NOMO-1 treated with dmso at 0.1 percent for 144 hours (cell line): ENCODE measurements at regions not wholly inside any gene's neighbourhood (a gene's known extent, or its start where the extent isn't known, plus 50 kb on each side); places are given as distances from the start of the nearest gene placed in this dataset.
"Not testable (repeated sequence)": the region's sequence is repeated elsewhere in the genome, so short reads cannot be mapped to it uniquely, and the experiment has no call there.

ENCODE experiments used
- DNase-seq: peaks from one replicate; lab custom pipeline; 2025; ENCODE audit not compliant: unreplicated experiment; lab: John Stamatoyannopoulos, UW

DNA sequence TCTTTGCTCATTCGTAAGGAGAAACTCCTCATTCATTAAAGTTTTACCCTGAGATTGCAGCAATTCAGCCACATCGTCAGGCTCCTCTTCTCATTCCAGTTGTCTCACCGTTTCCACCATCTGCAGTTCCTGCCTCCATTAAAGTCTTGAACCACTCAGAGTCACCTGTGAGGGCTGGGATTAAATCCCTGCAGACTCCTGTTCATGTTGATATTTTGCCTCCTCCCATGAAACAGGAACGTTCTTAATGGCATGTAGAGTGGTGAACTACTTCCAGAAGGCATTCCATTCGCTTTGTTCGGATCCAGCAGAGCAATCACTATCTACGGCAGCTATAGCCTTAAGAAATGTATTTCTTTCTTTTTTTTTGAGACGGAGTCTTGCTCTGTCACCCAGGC is 96.5 kb upstream of the FAM20C start:
- no peak for DNase-seq

DNA sequence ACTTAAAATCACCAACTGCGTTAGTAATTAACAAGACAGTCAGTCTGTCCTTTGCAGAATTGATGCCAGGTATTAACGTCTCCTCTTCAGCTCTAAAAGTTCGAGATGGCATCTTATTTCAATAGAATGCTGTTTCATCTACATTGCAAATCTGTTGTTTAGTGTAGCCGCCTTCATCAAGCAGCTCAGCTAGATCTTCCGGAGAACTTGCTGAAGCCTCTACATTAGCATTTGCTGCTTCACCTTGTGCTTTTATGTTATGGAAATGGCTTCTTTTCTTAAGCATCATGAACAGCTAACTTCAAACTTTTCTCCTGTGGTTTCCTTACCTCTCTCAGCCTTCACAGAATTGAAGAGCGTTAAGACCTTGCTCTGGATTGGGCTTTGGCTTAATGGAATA is 95.5 kb upstream of the FAM20C start:
- DNase-seq: no peak

DNA sequence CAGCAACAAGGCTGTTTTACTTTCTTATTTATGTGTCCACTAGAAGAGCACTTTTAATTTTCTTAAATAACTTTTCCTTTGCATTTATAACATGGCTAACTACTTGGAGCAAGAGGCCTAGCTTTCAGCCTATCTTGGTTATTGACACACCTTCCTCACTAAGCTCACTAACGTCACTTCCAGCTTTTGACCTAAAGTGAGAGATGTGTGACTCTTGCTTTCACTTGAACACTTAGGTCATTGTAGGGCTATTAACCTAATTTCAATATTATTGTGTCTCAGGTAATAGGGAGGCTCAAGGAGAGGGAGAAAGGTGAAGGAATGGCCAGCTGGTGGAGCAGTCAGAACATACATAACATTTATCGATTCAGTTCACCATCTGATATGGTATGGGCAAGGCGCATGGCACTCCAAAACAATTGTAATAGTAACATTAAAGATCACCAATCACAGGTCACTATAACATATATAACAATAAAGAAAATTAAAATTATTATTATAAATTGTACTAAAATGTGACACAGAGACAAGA is 95.0 kb upstream of the FAM20C start:
- DNase-seq: no peak

DNA sequence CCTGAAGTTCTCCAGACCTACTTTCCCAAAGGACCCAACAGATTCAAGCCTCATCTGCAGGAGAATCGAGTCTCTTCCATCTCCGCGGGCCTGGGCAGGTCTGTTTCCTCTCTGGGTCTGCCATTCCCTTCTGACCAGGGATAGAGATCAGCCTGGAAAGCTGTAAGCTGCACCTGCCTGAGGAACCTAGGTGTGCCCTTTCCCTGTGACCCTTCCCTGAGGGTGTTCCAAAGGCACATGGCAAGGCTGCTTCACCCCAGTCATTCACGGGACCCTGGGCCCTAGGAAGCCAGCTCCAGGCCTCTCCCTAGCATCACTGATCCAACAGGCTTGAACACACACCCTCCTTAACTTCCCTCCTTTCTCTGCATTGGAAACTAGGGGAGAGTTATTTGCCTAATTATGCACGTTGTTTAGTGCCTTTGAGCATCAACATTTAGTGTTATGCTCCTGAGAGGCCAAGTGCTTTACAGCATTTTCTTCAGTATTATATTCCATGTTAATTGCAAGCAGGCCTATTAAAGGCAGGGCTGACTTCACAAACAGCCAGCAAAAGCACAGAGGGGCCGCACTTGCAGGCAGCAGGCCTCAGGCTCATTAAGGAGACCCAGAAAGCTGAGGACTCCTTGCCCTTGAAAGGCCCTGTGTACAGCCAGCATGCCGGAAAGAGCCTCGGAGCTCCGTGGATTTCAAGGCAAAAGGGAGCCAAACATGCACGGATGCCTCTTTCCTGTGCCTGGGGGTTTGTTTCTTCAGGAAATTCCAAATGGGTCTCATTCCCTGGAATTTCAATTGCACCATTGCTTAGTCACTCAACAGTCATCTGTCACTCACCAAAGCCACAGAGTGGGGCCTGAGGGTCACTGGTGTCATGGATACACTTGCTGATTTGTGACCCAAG is 91.0 kb upstream of the FAM20C start:
- DNase-seq: no peak

DNA sequence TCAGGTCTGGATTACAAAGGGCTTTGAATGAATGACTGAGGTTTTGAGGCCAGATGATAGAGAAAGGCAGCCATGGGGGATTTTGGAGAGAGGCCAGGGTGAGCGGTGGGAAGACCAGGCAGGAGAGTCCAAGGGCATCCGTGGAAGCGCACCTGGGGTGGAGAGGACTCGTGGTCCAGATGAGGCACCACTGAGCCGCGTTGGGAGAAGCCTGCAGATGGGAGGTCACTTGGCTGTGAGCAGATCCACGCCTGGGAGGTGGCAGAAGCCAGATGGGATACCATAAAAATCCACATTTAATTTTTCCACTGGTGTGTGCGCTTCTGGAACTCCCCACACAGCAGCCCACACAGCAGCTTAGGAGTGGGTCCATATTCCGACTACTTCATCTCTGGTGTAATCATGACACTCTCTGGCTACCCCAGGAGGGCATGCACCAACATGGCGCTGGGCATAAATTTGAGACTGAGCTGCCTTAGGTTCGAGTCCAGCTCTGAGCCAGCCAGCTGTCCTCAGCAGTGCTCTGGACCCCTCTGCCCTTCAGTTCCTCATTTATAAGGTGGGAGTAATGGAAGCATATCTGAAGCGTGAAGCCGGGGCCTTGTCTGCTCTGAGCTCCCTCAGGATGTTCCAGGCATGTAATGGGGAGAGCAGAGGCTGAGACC is 90.2 kb upstream of the FAM20C start:
- DNase-seq: no peak

DNA sequence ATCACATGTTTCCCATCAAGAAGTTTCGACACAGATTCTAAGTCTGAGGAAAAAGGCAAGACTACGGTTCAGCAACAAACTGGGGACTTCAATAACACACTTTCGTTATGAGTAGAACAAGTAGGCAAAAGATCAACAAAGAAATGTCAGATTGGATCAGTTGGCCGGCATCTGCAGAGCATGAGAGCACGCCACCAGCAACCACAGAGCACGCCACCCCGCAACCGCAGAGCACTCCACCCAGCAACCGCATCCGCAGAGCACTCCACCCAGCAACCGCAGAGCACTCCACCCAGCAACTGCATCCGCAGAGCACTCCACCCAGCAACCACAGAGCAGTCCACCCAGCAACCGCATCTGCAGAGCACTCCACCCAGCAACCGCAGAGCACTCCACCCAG is 89.7 kb upstream of the FAM20C start:
- DNase-seq: no peak

DNA sequence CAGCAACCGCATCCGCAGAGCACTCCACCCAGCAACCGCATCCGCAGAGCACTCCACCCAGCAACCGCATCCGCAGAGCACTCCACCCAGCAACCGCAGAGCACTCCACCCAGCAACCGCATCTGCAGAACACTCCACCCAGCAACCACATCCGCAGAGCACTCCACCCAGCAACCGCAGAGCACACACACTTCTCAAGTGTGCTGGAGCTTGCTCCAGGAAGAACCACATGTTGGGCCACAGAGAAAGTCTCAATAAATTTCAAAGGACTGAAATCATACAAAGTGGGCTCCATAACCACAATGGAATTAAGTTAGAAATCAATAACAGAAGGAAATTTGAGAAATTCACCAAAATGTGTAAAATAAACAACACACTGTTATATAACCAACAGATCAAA is 88.4 kb upstream of the FAM20C start:
- DNase-seq: not testable (repeated sequence)

DNA sequence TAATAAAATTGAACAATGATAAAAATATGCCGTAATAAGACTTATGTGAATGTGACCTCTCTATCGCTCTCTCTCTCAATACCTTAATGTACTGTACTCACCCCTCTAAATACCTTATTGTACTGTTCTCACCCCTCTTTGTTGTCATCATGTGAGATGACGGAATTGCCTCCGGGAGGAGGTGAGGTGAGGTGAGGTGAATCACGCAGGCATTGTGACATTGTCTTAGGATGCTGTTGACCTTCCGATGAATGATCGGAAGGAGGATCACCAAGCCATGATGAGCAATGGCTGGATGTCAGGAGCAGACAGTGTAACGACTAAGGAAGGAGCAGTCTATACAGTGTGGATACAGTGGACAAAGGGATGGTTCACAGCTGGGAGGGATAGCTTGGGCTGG is 87.4 kb upstream of the FAM20C start:
- DNase-seq: no peak

DNA sequence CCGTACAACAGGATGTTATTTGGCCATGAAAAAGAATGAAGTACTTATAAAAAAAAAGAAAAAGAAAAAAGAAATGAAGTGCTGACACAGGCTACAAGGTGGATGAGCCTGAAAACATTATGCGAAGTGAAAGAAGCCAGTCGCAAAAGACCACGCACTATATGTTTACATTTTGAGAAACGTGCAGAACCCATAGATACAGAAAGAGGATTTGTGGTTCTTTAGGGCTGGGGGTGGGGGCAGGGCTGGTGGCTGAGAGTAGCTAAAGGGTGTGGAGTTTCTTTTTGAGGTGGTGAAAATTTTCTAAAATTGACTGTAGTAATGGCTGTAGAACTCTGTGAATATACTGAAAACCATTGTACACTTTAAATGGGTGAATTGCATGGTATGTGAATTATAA is 86.0 kb upstream of the FAM20C start:
- no peak for DNase-seq

DNA sequence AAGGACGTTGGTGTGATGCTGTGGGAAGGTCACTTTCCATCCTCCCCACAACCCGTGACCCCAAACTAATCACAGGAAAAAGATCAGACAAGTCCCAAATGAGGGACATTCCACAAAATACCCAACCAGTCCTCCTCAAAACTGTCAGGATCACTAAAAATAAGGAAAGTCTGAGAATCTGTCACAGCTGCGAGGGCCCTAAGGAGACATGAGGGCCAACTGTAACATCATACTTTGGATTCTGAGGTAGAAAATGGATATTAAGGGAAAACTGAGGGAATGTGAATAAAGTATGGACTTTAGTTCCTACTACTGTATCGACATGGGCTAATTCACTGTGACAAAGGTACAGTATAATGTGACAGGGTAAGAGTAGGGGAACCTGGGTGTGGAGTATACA is 85.1 kb upstream of the FAM20C start:
- no peak for DNase-seq

DNA sequence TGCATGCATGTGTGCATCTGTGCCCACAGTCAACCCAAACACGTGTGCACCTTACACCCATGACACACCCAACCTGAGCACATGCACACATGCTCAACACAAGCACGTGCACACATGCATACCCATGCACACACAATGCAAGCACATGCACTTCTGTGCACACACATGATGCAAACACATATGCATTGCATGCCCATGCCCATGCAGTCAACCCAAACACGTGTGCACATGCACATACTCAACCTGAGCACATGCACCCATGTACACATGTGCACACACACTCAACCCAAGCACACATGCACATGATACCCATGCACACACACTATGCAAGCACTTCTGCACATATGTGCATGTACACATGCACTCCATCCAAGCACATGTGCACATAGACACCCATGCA is 84.5 kb upstream of the FAM20C start:
- no peak for DNase-seq

DNA sequence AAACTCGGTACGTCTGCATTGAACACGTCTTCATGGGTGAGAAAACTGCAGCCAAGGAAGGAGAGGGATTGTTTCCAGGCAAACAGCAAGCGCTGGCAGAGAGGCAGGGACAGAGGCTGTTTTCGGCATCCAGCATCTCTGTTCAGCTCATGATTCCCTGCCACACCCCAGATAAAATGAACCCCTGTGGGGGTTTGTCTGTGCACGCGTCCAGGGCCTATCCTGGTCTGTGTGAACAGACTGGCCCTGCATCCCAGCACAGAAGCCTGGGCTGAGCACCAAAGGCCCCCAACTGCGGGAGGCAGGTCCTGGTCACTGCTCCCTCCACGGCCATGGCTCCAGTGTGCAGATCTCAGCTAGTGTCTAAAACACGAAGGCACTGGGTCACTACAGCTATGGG is 83.3 kb upstream of the FAM20C start:
- no peak for DNase-seq

DNA sequence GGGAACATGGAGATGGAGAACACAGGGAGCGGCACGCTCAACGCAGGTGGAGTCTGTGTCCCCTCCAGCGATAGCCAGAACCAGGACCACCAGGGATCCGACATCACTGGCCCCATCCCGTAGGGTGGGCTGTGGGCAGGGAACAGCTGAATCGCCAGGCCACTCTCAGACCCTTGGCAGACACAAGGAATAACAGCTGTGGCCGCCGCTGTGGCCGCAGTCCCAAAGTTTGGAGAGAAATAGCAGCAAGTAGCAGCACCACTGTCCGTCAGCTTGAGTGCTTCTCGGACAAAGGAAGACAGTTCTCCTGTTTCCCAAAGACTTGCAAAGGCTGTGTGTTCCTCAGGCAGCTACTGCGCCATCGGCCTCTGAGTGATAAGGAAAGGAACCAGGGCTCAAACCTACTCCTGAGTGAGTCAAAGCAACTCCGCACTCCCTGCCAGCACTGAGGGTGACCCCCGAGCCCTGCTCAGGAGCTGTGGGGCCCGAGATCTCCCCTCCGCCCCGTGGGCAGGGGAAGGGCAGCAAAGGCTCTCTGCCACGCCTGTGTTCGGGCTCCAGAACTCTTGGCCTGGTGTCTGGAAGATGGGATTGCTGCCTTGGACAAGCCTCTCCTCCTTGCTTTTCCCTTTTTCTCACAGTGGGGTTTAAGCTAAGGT is 82.3 kb upstream of the FAM20C start:
- DNase-seq: no peak

DNA sequence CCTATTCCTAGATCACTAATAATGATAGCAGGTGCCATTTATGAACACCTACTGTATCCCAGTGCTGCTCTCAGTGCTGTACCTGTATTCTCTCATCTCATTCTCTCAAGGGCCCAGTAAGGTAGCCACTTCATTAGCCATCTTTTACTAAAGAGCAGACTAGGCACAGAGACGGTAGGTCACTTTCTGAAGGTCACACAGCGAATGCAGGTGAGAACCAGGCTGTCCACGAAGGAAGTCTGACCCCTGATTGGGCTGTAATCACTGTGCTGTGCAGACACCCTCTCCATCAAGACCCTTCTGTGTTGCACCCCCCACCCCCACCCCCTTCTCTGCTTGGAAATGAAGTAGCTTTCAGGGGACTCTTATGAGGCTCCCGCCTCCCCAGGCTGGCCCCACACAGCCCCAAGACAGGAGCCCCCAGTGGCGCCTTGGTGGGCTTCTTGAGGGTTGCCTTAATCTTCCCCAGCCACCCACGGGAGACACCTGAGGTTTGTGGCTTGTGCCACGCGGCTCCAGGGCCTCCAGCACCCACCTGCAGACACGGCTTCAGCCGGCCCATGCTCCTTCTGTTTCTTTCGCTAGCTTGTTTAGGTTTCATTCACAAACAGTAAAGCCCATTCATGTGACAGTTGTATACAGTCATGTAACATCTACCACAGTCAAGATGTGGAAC is 81.7 kb upstream of the FAM20C start:
- DNase-seq: no peak

DNA sequence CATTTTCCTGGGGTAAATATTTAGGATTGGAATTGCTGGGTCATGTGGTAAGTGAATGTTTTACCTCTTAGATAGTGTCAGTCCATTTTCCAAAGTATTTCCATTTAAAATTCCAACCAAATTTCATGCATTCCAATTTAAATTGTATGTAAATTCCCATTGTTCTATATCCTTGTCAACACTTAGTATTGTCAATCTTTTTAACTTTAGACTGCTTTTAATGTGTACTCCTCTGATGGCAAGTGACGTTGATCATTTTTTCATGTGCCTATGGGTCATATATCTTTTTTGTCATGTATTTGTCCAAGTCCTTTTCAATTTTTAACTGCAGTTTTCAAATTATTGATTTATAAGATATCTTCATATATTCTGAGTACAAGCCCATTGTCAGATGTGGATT is 80.8 kb upstream of the FAM20C start:
- DNase-seq: no peak

DNA sequence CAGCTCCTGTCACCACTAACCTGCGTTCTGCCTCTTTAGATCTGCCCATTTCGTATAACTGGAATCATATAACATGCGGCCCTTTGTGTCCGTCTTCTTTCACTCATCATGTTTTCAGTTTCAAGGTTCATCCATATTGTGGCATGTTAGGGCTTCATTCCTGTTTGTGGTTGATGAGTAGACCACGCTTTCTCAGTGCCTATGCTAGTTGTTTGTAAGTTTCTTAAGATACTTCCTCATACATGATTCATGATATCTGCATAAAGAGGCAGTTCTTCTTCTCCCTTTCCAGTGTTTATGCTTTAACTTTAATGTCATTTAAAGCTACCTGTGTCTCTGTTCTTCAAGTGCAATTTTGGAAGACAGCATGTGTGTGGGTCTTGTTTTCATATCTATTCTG is 79.5 kb upstream of the FAM20C start:
- peak; percentile 70 for DNase-seq

DNA sequence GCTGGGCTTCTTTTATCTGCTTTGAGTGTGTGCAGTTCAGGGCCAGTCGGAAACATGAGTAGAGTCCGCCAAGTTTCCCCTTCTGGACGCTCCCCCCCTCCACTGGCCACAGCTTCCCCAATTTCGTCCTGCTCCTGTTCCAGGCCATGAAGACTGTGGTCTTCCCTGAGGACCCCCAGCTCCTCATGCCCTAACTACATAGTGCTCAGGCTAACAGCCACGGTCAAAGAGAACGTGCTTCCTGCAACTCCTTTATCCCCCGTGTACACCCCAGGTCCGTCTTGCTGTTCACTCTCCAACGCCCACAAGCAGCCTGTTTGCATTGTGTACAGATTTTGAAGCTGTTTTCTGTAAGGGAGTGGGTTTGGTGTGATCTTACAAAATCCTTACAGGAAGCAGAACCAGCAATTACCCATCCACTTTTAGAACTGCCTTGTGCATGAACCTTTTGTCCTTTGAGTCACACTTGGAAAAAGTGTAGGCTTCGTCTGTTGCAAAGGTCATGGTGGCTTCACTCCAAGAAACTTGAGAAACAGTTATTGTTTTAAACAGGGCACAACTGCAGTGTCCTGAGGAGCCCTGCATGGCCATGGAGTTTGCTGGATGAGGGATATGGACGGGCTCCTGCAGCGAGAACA is 77.0 kb upstream of the FAM20C start:
- DNase-seq: peak; percentile 90

DNA sequence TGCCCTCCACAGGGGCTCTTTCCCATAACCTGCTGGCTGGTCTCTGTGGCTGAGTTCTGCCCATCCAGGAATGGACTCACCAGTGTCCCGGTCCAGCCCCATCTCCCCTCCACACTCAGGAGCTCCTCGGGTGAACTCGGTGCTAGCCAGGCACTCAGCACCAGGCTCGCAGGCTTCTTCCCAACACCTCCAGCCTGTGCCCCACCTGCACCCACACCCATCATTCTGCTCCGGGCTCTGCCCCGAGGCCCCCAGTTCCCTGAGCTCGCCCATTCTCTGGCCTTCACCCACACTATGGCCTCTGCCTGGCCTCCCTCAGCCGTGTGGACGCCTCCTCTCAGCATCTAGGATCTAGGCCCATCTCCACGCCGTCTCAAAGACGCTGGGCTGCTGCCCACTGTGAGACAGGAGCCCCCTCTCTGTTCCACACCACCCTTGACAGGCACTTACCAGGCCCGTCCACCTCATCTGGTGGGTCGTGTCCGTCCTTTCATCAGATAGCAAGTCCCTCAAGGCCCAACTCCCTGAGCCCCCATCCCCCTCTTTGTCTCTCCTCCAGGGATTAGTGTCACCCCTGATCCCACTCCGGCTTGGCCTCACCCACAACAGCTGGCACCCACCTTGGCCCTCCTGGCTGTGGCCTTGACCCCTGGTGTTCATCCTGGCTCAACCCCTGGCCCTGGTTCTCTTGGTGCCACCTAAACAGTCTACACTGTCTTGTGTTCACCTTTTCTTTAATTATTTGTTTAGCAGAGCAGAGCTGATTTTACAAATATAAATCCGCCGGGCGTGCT is 76.0 kb upstream of the FAM20C start:
- no peak for DNase-seq

DNA sequence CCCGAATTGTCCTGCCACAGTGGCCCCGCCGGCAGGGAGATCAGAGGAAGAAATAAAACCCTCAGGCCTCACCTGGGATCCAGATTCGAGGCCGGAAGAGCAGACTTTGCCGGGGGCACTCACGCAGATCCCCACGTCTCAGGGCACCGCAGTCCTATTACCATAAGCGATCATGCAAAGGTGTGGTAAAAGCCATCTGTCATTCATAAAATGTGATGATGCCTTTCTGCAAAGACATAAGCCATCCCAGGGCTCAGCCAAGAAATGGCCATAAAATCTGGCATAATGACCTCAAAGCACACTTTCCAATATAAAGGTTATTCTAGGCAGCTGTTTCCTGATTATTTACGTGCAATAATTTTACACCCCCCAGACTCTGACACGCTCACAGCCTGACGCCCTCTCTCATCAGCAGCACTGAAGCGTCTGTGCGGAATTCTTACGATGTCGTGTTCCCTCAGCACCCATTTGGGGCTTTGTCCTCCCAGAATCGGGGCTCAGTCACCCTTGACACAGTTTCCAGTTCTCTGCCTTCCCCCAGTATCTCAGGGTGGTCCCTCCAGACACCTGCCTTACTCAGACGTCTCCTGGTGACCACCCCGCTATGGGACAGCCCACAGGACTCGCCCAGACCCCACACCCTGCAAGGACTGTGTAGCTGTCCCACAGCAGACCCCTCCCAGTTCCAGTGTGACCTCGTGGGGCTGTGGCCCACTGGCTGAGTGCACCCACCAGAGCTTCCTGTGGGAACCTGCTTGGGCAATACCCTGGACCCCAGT is 74.3 kb upstream of the FAM20C start:
- DNase-seq: no peak
